Coronary artery (tissue), 2 donors: ENCODE measurements at regions not wholly inside any gene's neighbourhood (a gene's known extent, or its start where the extent isn't known, plus 50 kb on each side); places are given as distances from the start of the nearest gene placed in this dataset.

Source experiments
- DNase-seq: peaks from one replicate; pipeline ENCODE4 v3.0.0-alpha.2; 2017; ENCODE audit warnings: low spot score
- H3K27ac ChIP-seq, 2 donors: fragments of 200-600 bp; sonication (generic); one replicate each; pipeline ENCODE4 v1.5.1; 2016 to 2019
- H3K4me3 ChIP-seq: fragments of 200-600 bp; sonication (generic); 2 replicates; pipeline ENCODE4 v1.5.1; 2016; ENCODE audit warnings: mild to moderate bottlenecking, moderate library complexity
- CTCF ChIP-seq: fragments of 200-600 bp; sonication (generic); IDR thresholded peaks from one replicate; pipeline ENCODE4 v1.5.1; 2019; ENCODE audit warnings: antibody characterized with exemption

GRCh38 chr2:5039241-5039975 lies 652.8 kb upstream of the SOX11 start:
- no peak overlapping the region for H3K4me3 ChIP-seq
- no peak for DNase-seq
- no peak for TF ChIP-seq CTCF
- no peak overlapping the region for H3K27ac ChIP-seq

- TF ChIP-seq CTCF: no peak
- Histone ChIP-seq H3K27ac (no peak overlapping the region), H3K4me3 (no peak overlapping the region)
- DNase-seq: no peak
These were observed 651.6 kb upstream of the SOX11 start for GRCh38 chr2:5040571-5040970.

GRCh38 chr2:5041501-5041900 lies 650.7 kb upstream of the SOX11 start:
- no peak overlapping the region for H3K27ac ChIP-seq
- no peak for DNase-seq
- H3K4me3 ChIP-seq: no peak overlapping the region
- TF ChIP-seq CTCF: no peak

GRCh38 chr2:5042666-5043440 lies 649.3 kb upstream of the SOX11 start:
- Histone ChIP-seq H3K27ac (no peak overlapping the region), H3K4me3 (no peak overlapping the region)
- no peak for TF ChIP-seq CTCF
- DNase-seq: no peak

GRCh38 chr2:5051300-5051699 lies 640.9 kb upstream of the SOX11 start:
- TF ChIP-seq CTCF: no peak
- H3K4me3 ChIP-seq: no peak overlapping the region
- DNase-seq: no peak
- H3K27ac ChIP-seq: no peak overlapping the region

GRCh38 chr2:5052905-5053304 lies 639.3 kb upstream of the SOX11 start:
- no peak overlapping the region for H3K27ac ChIP-seq
- DNase-seq: no peak
- TF ChIP-seq CTCF: no peak
- no peak overlapping the region for H3K4me3 ChIP-seq

GRCh38 chr2:5057891-5058351 lies 634.3 kb upstream of the SOX11 start:
- TF ChIP-seq CTCF: no peak
- DNase-seq: no peak
- H3K27ac ChIP-seq: no peak overlapping the region
- H3K4me3 ChIP-seq: no peak overlapping the region
